ENCODE measurements at regions not wholly inside any gene's neighbourhood (a gene's known extent, or its start where the extent isn't known, plus 50 kb on each side); places are given as distances from the start of the nearest gene placed in this dataset.

GRCh38 chr12:71061451-71061850, 96.3 kb downstream of the TSPAN8 start:
- H3K9ac ChIP-seq (ENCODE audit: low read depth in 1 of 2, low read length in 2 of 2) = no peak overlapping the region
- H3K27ac ChIP-seq (ENCODE audit: low read depth in 1 of 2, low read length in 2 of 2) = no peak overlapping the region
- 66% methylated on average over 1 of the region's 1 CpG for WGBS
- H3K36me3 ChIP-seq (ENCODE audit: control insufficient read depth in 4 of 4, insufficient read depth in 3 of 4, low read depth in 1 of 4, low read length in 3 of 4) = no peaks in the 10 kb centered on the region
- no peak for DNase-seq (ENCODE audit: low spot score)
- no peaks in the 10 kb centered on the region for H3K27me3 ChIP-seq (ENCODE audit: control insufficient read depth in 4 of 4, insufficient read depth in 4 of 4, low read length in 3 of 4)
- H3K4me3 ChIP-seq (ENCODE audit: low read depth in 1 of 3, low read length in 3 of 3) = no peak overlapping the region
- TF ChIP-seq YY1 (IDR thresholded peaks at IDR 0.05) (no peak), SP1 (IDR thresholded peaks at IDR 0.05) (no peak), HNF4G (IDR thresholded peaks at IDR 0.05) (no peak), FOXA1 (IDR thresholded peaks at IDR 0.05) (no peak), ZBTB33 (IDR thresholded peaks at IDR 0.05) (no peak)
- H3K9me3 ChIP-seq (ENCODE audit: control insufficient read depth in 4 of 4, low read length in 3 of 4) = no peaks in the 10 kb centered on the region
- H3K4me1 ChIP-seq (ENCODE audit: control insufficient read depth in 4 of 4, insufficient read depth in 4 of 4, low read length in 3 of 4) = no peaks in the 10 kb centered on the region

- H3K4me1 ChIP-seq (ENCODE audit: control insufficient read depth in 4 of 4, insufficient read depth in 4 of 4, low read length in 3 of 4) = no peaks in the 10 kb centered on the region
- DNase-seq (ENCODE audit: low spot score) = no peak
- H3K36me3 ChIP-seq (ENCODE audit: control insufficient read depth in 4 of 4, insufficient read depth in 3 of 4, low read depth in 1 of 4, low read length in 3 of 4) = no peaks in the 10 kb centered on the region
- H3K9me3 ChIP-seq (ENCODE audit: control insufficient read depth in 4 of 4, low read length in 3 of 4) = no peaks in the 10 kb centered on the region
- H3K27ac ChIP-seq (ENCODE audit: low read depth in 1 of 2, low read length in 2 of 2) = no peak overlapping the region
- TF ChIP-seq ATF3 (IDR thresholded peaks at IDR 0.05) (no peak), SP1 (IDR thresholded peaks at IDR 0.05) (no peak), ZBTB33 (IDR thresholded peaks at IDR 0.05) (no peak), YY1 (IDR thresholded peaks at IDR 0.05) (no peak), JUND (IDR thresholded peaks at IDR 0.05) (no peak), HNF4A (conservative IDR thresholded peaks at IDR 0.05) (no peak), HNF4G (IDR thresholded peaks at IDR 0.05) (no peak), NR2F2 (IDR thresholded peaks at IDR 0.05) (no peak), GABPA (IDR thresholded peaks at IDR 0.05 in 1 of 2, conservative IDR thresholded peaks at IDR 0.05 in 1 of 2) (no peak), EGR1 (IDR thresholded peaks at IDR 0.05; ENCODE audit: low read depth in 2 of 2) (no peak), RXRA (IDR thresholded peaks at IDR 0.05) (no peak), FOXA2 (IDR thresholded peaks at IDR 0.05) (no peak), FOXA1 (IDR thresholded peaks at IDR 0.05) (no peak), CTCF (IDR thresholded peaks at IDR 0.05; ENCODE audit: low read depth, low read length, missing input control) (no peak), RAD21 (IDR thresholded peaks at IDR 0.05) (no peak), TAF1 (conservative IDR thresholded peaks at IDR 0.05) (no peak)
- TF ChIP-seq, protein P1, sequence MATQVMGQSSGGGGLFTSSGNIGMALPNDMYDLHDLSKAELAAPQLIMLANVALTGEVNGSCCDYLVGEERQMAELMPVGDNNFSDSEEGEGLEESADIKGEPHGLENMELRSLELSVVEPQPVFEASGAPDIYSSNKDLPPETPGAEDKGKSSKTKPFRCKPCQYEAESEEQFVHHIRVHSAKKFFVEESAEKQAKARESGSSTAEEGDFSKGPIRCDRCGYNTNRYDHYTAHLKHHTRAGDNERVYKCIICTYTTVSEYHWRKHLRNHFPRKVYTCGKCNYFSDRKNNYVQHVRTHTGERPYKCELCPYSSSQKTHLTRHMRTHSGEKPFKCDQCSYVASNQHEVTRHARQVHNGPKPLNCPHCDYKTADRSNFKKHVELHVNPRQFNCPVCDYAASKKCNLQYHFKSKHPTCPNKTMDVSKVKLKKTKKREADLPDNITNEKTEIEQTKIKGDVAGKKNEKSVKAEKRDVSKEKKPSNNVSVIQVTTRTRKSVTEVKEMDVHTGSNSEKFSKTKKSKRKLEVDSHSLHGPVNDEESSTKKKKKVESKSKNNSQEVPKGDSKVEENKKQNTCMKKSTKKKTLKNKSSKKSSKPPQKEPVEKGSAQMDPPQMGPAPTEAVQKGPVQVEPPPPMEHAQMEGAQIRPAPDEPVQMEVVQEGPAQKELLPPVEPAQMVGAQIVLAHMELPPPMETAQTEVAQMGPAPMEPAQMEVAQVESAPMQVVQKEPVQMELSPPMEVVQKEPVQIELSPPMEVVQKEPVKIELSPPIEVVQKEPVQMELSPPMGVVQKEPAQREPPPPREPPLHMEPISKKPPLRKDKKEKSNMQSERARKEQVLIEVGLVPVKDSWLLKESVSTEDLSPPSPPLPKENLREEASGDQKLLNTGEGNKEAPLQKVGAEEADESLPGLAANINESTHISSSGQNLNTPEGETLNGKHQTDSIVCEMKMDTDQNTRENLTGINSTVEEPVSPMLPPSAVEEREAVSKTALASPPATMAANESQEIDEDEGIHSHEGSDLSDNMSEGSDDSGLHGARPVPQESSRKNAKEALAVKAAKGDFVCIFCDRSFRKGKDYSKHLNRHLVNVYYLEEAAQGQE (IDR thresholded peaks at IDR 0.05) = no peak
- no peaks in the 10 kb centered on the region for H3K27me3 ChIP-seq (ENCODE audit: control insufficient read depth in 4 of 4, insufficient read depth in 4 of 4, low read length in 3 of 4)
- H3K9ac ChIP-seq (ENCODE audit: low read depth in 1 of 2, low read length in 2 of 2) = no peak overlapping the region
- H3K4me3 ChIP-seq (ENCODE audit: low read depth in 1 of 3, low read length in 3 of 3) = no peak overlapping the region
- 91% methylated on average over 4 of the region's 4 CpGs for WGBS
Observed at GRCh38 chr12:71060426-71060825, 97.4 kb downstream of the TSPAN8 start.
